NOMO-1 treated with dmso at 0.1 percent for 144 hours (cell line): ENCODE measurements at regions not wholly inside any gene's neighbourhood (a gene's known extent, or its start where the extent isn't known, plus 50 kb on each side); places are given as distances from the start of the nearest gene placed in this dataset.
A peak's percentile ranks its signal among the peaks of the same experiment; 100 is the strongest.
"Not testable (repeated sequence)": the region's sequence is repeated elsewhere in the genome, so short reads cannot be mapped to it uniquely, and the experiment has no call there.

Experiments used
- DNase-seq: peaks from one replicate; lab custom pipeline; 2025; ENCODE audit not compliant: unreplicated experiment; lab: John Stamatoyannopoulos, UW

- DNase-seq, result no peak
Observed at GRCh38 chr10:23945845-23946244, 263.1 kb upstream of the KIAA1217 start.

GRCh38 chr10:23951841-23952240, 257.1 kb upstream of the KIAA1217 start:
- DNase-seq, result no peak

GRCh38 chr10:23955456-23956225, 253.3 kb upstream of the KIAA1217 start:
- no peak for DNase-seq

GRCh38 chr10:23965123-23965522, 243.8 kb upstream of the KIAA1217 start:
- no peak for DNase-seq

- DNase-seq, result no peak
Observed at GRCh38 chr10:23965880-23966279, 243.1 kb upstream of the KIAA1217 start.

- DNase-seq, result no peak
Observed at GRCh38 chr10:23966504-23967051, 242.4 kb upstream of the KIAA1217 start.

- peak; percentile 63 for DNase-seq
Observed at GRCh38 chr10:23968301-23968700, 240.6 kb upstream of the KIAA1217 start.

GRCh38 chr10:23974746-23975272, 234.1 kb upstream of the KIAA1217 start:
- no peak for DNase-seq

- DNase-seq, result no peak
Observed at GRCh38 chr10:23975431-23975830, 233.5 kb upstream of the KIAA1217 start.

GRCh38 chr10:23976275-23976674, 232.7 kb upstream of the KIAA1217 start:
- no peak for DNase-seq

GRCh38 chr10:23978317-23978716, 230.6 kb upstream of the KIAA1217 start:
- DNase-seq, result no peak

GRCh38 chr10:23980094-23980493, 228.8 kb upstream of the KIAA1217 start:
- no peak for DNase-seq

- DNase-seq, result no peak
Observed at GRCh38 chr10:23981520-23982309, 227.2 kb upstream of the KIAA1217 start.

GRCh38 chr10:23984405-23984804, 224.5 kb upstream of the KIAA1217 start:
- not testable (repeated sequence) for DNase-seq

- DNase-seq, result no peak
Observed at GRCh38 chr10:23988006-23988405, 220.9 kb upstream of the KIAA1217 start.

GRCh38 chr10:23994459-23995046, 214.4 kb upstream of the KIAA1217 start:
- no peak for DNase-seq

- DNase-seq, result no peak
Observed at GRCh38 chr10:23999445-23999844, 209.5 kb upstream of the KIAA1217 start.

GRCh38 chr10:24000271-24000813, 208.6 kb upstream of the KIAA1217 start:
- DNase-seq, result no peak

GRCh38 chr10:24006741-24007140, 202.2 kb upstream of the KIAA1217 start:
- DNase-seq, result no peak

- no peak for DNase-seq
Observed at GRCh38 chr10:24007359-24007758, 201.6 kb upstream of the KIAA1217 start.
